GM10266 (cell line): ENCODE measurements at regions not wholly inside any gene's neighbourhood (a gene's known extent, or its start where the extent isn't known, plus 50 kb on each side); places are given as distances from the start of the nearest gene placed in this dataset.

Experiments
- DNase-seq: peaks from one replicate; pipeline ENCODE4 v3.0.0; 2012; ENCODE audit errors: extremely low spot score
- TF ChIP-seq, protein P1 (sequence below): IDR thresholded peaks from 2 replicates; pipeline ENCODE4 v1.5.1; 2012; ENCODE audit warnings: mild to moderate bottlenecking, low read depth; ENCODE audit not compliant: control insufficient read depth, insufficient read depth; ENCODE audit errors: missing control alignments

DNA sequence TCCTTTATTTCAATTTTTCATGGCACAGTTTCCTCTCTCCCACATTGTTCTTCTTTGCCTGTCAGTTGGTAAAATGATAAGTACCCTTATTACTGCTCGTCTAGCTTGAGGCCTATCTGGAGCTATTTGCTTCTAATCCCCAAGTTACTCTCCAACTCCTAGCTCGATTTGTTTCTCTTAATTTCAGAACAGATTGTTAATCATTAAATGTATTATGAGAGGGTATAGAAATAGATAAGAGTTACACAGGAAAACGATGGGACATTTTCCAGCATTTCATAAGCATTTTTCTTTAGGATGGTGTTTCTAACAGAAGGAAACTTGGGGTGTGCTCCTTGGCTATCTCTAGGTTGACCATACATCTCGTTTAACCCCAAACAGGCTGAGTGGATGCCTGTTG, 540.5 kb upstream of the FZD8 start:
- TF ChIP-seq, protein P1, sequence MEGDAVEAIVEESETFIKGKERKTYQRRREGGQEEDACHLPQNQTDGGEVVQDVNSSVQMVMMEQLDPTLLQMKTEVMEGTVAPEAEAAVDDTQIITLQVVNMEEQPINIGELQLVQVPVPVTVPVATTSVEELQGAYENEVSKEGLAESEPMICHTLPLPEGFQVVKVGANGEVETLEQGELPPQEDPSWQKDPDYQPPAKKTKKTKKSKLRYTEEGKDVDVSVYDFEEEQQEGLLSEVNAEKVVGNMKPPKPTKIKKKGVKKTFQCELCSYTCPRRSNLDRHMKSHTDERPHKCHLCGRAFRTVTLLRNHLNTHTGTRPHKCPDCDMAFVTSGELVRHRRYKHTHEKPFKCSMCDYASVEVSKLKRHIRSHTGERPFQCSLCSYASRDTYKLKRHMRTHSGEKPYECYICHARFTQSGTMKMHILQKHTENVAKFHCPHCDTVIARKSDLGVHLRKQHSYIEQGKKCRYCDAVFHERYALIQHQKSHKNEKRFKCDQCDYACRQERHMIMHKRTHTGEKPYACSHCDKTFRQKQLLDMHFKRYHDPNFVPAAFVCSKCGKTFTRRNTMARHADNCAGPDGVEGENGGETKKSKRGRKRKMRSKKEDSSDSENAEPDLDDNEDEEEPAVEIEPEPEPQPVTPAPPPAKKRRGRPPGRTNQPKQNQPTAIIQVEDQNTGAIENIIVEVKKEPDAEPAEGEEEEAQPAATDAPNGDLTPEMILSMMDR = no peak

DNA sequence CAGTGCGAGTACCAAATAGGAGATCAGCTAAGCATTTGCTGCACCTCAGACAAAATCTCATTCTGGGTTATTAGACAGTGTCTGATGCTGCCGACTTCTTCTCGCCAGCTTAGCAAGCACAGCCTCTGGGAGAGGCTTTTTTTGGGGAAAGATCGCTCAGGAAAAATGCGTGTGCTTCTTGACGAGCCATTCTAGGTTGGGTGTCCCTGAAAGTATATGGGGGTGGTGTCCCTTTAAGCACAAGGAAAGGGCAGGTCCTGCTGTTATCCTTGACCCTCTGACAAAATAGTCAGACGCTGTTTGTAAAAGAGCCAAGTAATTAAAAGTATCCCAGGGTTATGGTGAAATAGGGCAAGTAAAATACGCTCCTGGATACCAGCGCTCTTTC, 540.1 kb upstream of the FZD8 start:
- TF ChIP-seq, protein P1 = no peak
- DNase-seq = no peak

More for the DNA sequence above, 540.5 kb upstream of the FZD8 start:
- no peak for DNase-seq

DNA sequence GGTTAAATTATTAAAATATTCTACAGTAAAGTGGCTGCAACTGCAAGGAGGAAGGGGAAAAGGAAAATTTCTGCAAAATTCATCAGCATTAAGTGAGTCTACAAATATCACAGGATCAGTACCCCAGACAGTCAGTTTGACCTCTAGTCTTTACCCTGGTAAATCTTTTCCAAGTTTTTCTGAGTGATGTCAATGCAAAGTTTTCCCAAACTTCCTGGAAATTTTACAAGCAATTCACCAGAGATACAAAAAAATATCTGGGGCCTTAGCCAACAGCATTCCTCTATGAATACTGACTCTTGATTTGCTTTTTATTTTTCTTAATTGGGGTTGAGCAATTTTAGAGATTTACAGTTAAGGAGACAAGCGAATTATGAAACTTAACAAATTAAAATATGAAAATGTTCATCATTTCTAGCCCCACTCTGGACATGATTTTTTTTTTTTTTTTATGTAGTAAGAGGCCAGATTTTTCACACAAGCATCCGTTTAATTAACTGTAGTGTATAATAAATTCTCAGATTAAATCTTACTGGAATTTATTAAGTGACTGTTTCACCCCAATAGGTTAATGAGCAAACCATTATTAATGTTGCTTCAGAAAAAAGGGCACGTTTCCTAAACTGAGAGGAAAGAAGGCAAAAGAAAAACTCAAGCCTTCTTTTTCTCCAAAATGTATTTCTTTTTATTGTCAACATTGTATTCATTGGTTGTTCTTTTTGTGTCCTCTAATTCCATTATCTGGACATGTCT, 539.5 kb upstream of the FZD8 start:
- TF ChIP-seq, protein P1 = no peak
- no peak for DNase-seq

DNA sequence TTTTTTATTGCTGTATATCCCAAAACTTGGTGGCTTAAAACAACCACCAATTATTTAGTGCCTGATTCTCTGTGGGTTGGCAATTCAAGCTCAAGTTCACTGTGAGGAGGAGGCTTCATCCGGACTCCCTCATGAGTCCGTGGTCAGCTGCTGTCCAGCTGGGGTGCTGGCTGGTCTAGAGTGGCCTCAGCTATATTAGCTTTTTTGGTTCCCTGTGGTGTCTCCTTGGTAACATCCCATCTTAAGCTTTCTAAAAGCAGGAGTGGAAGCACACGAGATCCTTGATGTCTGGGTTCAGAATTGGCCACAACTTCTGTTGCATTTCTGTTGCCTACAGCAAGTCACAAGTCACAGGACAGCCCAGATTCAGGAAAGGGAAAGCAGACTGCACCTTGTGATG, 536.5 kb upstream of the FZD8 start:
- DNase-seq = no peak

DNA sequence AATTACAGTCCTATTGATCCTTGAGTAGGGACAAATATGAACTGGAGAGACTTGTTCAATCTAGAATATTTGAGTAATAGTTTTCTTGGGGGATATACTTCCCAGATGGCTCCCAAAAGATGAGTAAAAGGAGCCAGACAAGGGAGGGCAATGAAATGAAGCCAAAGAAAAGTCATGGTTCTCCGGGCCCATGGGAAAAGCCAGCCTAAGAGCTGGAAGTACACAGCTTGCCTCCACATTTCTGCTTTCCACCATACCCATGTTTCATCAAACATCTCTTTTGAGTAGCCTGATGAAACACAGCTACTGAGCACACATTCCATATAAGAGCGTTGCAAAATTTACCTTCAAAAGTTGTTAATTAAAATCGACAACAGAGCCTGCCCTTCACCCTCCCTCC, 535.0 kb upstream of the FZD8 start:
- no peak for DNase-seq
- TF ChIP-seq, protein P1 = no peak

More for the DNA sequence above, 536.5 kb upstream of the FZD8 start:
- TF ChIP-seq, protein P1 = no peak

DNA sequence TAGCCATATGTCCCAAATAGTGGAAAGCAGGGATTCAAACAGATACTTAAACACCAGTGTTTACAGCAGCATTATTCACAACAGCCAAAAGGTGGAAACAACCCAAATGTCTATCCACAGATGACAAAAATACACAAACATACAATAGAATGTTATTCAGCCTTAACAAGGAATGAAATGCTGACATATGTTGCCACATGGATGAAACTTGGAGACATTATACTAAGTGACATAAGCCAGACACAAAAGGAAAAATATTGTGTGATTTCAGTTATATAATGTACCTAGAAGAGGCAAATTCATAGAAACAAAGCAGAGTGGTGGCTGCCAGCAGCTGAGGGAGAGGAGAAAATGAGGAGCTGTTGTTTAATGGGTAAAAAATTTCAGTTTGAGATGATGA, 533.9 kb upstream of the FZD8 start:
- TF ChIP-seq, protein P1 = no peak
- no peak for DNase-seq

DNA sequence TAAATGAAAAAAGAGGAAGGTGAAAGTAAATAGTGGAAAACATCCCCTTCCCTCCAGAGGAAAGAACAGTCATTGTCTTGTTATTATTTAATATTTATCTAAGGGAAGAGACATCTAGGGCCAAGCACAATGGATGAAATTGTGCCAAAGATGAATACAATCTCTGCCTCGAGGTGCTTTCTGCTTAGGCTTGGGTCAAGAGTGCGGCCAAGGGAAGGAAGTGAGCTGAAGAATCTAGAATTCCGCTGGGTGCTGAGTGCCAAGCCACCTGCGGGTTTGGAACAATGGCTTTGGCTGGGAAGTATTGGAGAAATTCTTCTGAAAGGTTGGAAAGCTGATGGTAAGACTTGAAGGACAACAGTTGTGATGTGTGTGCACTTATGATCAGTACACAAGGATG, 531.3 kb upstream of the FZD8 start:
- DNase-seq = no peak
- TF ChIP-seq, protein P1 = no peak
